Loucy (cell line): ENCODE measurements at regions not wholly inside any gene's neighbourhood (a gene's known extent, or its start where the extent isn't known, plus 50 kb on each side); places are given as distances from the start of the nearest gene placed in this dataset.

ENCODE experiments used
- H2AFZ ChIP-seq: fragments of 200-600 bp; sonication (generic); 2 replicates; pipeline ENCODE4 v1.6.0; 2016; ENCODE audit warnings: antibody characterized with exemption, mild to moderate bottlenecking, low read length, moderate library complexity
- H3F3A ChIP-seq: fragments of 200-600 bp; 2 replicates; pipeline ENCODE4 v1.6.0; 2016; ENCODE audit warnings: antibody characterized with exemption, low read depth, mild to moderate bottlenecking
- H3K27me3 ChIP-seq: fragments of 200-600 bp; sonication (generic); 2 replicates; pipeline ENCODE4 v1.6.1; 2014; ENCODE audit warnings: low read length, mild to moderate bottlenecking; ENCODE audit not compliant: insufficient read depth, poor library complexity, severe bottlenecking
- H3K36me3 ChIP-seq: fragments of 200-600 bp; sonication (generic); 2 replicates; pipeline ENCODE4 v1.6.1; 2016; ENCODE audit warnings: low read length; ENCODE audit not compliant: insufficient read depth
- H3K4me1 ChIP-seq: fragments of 200-600 bp; sonication (generic); 2 replicates; pipeline ENCODE4 v1.5.1; 2014; ENCODE audit warnings: low read length, mild to moderate bottlenecking; ENCODE audit not compliant: insufficient read depth, poor library complexity, severe bottlenecking
- H3K4me2 ChIP-seq: fragments of 200-600 bp; sonication (generic); 2 replicates; pipeline ENCODE4 v1.6.0; 2014; ENCODE audit warnings: antibody characterized with exemption, low read length, low read depth, mild to moderate bottlenecking; ENCODE audit not compliant: poor library complexity, severe bottlenecking
- H3K4me3 ChIP-seq: fragments of 200-600 bp; sonication (generic); 2 replicates; pipeline ENCODE4 v1.5.1; 2014; ENCODE audit warnings: low read length, mild to moderate bottlenecking, mixed read lengths; ENCODE audit not compliant: poor library complexity, severe bottlenecking
- H3K79me2 ChIP-seq: fragments of 200-600 bp; sonication (generic); 2 replicates; pipeline ENCODE4 v1.6.1; 2014; ENCODE audit warnings: low read length; ENCODE audit not compliant: insufficient read depth
- H3K9ac ChIP-seq: fragments of 200-600 bp; sonication (generic); 2 replicates; pipeline ENCODE4 v1.6.0; 2014; ENCODE audit warnings: mild to moderate bottlenecking, low read depth, low read length, moderate library complexity; ENCODE audit not compliant: poor library complexity, severe bottlenecking
- H3K9me2 ChIP-seq: fragments of 200-600 bp; sonication (generic); replicated peaks from 2 replicates; pipeline ENCODE4 v1.6.1; 2016; ENCODE audit warnings: low read depth, low read length, mixed read lengths
- H3K9me3 ChIP-seq: fragments of 200-600 bp; sonication (generic); 2 replicates; pipeline ENCODE4 v1.6.1; 2014; ENCODE audit warnings: mild to moderate bottlenecking, antibody characterized with exemption, low read length, low read depth; ENCODE audit not compliant: insufficient read depth
- H4K20me1 ChIP-seq: fragments of 200-600 bp; sonication (generic); 2 replicates; pipeline ENCODE4 v1.6.0; 2014; ENCODE audit warnings: antibody characterized with exemption, low read length, mild to moderate bottlenecking; ENCODE audit not compliant: insufficient read depth, poor library complexity, severe bottlenecking
- EZH2phosphoT487 ChIP-seq: fragments of 200-600 bp; IDR thresholded peaks from 2 replicates; pipeline ENCODE4 v1.6.1; 2018; ENCODE audit warnings: antibody characterized with exemption, mild to moderate bottlenecking, moderate library complexity, borderline replicate concordance
- TF ChIP-seq, protein P1 (sequence below): fragments of 200-600 bp; sonication (generic); conservative IDR thresholded peaks from 2 replicates; pipeline ENCODE4 v1.5.1; 2014; ENCODE audit warnings: mild to moderate bottlenecking, antibody characterized with exemption, low read length

DNA sequence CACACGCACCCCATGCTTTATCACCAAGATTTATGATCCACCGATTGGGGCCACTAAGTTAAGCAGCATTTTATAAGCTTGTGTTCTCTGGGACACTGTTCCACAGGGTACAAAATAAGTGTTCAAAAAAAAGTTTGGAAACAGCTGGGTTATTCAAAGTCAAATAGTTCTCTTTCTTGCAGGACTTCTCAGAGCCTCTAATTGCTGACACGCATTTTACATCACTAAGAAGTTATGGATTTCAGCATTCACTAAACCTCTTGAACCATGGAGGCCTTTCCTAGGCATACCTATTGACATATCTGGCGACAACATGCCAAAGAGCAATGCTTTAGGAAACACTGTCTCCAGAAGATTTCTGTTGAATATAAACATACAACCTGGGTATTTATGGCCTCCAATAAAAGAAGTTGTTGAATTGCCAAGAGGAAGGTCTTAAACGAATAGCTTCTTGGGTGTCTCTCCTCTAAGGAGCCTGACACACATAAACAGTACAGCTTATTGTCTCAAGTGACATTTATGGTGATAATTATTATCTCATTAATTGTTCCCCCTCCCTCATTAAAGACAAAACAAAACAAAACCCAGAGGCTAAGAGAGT is 147.1 kb upstream of the ARHGAP20 start:
- TF ChIP-seq, protein P1, sequence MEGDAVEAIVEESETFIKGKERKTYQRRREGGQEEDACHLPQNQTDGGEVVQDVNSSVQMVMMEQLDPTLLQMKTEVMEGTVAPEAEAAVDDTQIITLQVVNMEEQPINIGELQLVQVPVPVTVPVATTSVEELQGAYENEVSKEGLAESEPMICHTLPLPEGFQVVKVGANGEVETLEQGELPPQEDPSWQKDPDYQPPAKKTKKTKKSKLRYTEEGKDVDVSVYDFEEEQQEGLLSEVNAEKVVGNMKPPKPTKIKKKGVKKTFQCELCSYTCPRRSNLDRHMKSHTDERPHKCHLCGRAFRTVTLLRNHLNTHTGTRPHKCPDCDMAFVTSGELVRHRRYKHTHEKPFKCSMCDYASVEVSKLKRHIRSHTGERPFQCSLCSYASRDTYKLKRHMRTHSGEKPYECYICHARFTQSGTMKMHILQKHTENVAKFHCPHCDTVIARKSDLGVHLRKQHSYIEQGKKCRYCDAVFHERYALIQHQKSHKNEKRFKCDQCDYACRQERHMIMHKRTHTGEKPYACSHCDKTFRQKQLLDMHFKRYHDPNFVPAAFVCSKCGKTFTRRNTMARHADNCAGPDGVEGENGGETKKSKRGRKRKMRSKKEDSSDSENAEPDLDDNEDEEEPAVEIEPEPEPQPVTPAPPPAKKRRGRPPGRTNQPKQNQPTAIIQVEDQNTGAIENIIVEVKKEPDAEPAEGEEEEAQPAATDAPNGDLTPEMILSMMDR = no peak
- TF ChIP-seq EZH2phosphoT487 = no peak
- Histone ChIP-seq H3K9me2 (no peaks in the 10 kb centered on the region), H3K36me3 (no peaks in the 10 kb centered on the region), H3K27me3 (no peaks in the 10 kb centered on the region), H3K9ac (no peak overlapping the region), H3K4me2 (no peak overlapping the region), H3K9me3 (no peaks in the 10 kb centered on the region), H4K20me1 (no peaks in the 10 kb centered on the region), H3K4me3 (no peak overlapping the region), H2AFZ (no peak overlapping the region), H3F3A (no peaks in the 10 kb centered on the region), H3K4me1 (no peaks in the 10 kb centered on the region), H3K79me2 (no peaks in the 10 kb centered on the region)

DNA sequence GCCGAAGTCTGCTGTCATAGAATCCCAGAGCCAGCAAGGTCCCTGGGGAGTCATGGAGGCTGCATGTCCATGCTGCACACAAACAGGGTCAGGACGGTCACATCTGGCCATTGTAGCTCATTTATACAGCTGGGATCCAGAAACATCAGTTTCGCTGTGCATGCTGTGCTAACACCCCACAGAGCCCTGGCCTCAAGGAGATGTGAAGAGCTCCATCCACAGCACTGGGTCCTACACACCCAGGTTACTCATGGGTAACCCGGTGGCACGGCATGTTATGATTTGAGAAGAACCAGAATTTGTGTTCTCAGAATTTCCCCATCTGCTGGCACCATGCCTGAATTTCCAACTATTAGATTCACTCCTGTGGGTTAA is 146.3 kb upstream of the ARHGAP20 start:
- no peak overlapping the region for H3K4me3 ChIP-seq
- TF ChIP-seq, protein P1 = no peak
- H3K27me3 ChIP-seq = no peaks in the 10 kb centered on the region
- H3K79me2 ChIP-seq = no peaks in the 10 kb centered on the region
- no peak overlapping the region for H3K4me2 ChIP-seq
- no peak overlapping the region for H3K9ac ChIP-seq
- H3K9me2 ChIP-seq = no peaks in the 10 kb centered on the region
- no peaks in the 10 kb centered on the region for H3K4me1 ChIP-seq
- H3K36me3 ChIP-seq = no peaks in the 10 kb centered on the region
- H3F3A ChIP-seq = no peaks in the 10 kb centered on the region
- no peaks in the 10 kb centered on the region for H4K20me1 ChIP-seq
- no peaks in the 10 kb centered on the region for H3K9me3 ChIP-seq
- H2AFZ ChIP-seq = no peak overlapping the region

DNA sequence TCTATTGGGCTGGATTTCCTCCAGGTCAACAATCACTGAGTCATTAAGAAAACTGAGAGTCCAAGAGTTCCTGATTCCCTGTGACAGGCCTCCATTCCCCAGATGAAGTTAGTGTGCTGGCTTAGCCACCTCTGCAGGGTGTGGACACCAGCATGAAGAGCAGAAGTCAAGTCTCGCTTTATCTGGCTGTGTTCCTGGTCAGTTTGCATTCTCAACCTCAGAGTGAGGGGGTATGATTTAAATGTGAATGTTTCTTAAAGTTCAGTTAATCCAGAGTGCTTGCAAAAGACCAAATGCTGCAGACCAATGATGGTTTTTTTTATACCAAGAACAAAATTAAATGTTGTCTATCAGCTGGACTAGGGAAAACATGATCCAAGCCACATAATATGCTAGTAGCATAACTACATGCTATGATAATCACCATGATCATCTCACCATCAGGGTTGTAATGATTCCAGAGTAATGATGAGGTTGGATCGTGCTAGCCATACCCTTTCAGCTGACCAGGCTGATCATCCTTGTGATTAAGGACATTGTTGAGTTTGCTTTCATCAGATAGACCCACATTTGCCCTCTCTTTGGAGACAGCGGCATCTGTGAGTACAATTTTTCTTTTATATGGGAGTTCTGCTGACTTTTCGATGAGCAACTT is 145.8 kb upstream of the ARHGAP20 start:
- TF ChIP-seq EZH2phosphoT487 = no peak
- TF ChIP-seq, protein P1 = no peak
- Histone ChIP-seq H3K4me2 (no peak overlapping the region), H3K79me2 (no peaks in the 10 kb centered on the region), H3K27me3 (no peaks in the 10 kb centered on the region), H3F3A (no peaks in the 10 kb centered on the region), H3K9ac (no peak overlapping the region), H3K36me3 (no peaks in the 10 kb centered on the region), H4K20me1 (no peaks in the 10 kb centered on the region), H3K9me2 (no peaks in the 10 kb centered on the region), H2AFZ (no peak overlapping the region), H3K4me3 (no peak overlapping the region), H3K9me3 (no peaks in the 10 kb centered on the region), H3K4me1 (no peaks in the 10 kb centered on the region)
